ENCODE measurements at regions not wholly inside any gene's neighbourhood (a gene's known extent, or its start where the extent isn't known, plus 50 kb on each side); places are given as distances from the start of the nearest gene placed in this dataset.

DNA sequence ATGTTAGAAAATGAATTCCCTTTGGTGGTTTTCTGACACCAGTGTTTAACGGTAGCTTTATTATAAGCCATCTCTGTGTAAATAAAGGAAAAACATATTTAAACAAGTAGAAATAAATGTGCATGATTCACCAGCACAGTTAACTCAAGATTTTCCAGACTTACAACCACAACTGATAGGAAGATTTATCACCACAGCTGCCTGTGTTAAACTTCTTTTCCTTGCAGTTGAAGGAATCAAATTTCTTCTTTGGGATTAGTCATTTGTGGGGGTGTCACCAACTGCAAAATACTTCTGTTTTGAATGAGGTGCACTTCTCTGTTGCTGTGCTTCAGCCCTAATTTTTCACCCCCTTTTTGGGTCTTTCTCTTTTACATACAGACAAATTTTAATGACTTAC, 128.1 kb upstream of the STK26 start:
- H3K9ac ChIP-seq = no peak overlapping the region
- H3K9me3 ChIP-seq (ENCODE audit: control insufficient read depth, low read length) = no peaks in the 10 kb centered on the region
- H3K27me3 ChIP-seq (ENCODE audit: control insufficient read depth, insufficient read depth, low read length) = no peaks in the 10 kb centered on the region
- H3K79me2 ChIP-seq = no peaks in the 10 kb centered on the region
- no peak overlapping the region for H3K27ac ChIP-seq
- H3K36me3 ChIP-seq (ENCODE audit: control insufficient read depth, insufficient read depth, low read length) = no peaks in the 10 kb centered on the region
- no peak overlapping the region for H3K4me3 ChIP-seq (ENCODE audit: low read depth, low read length)
- TF ChIP-seq, protein P1, sequence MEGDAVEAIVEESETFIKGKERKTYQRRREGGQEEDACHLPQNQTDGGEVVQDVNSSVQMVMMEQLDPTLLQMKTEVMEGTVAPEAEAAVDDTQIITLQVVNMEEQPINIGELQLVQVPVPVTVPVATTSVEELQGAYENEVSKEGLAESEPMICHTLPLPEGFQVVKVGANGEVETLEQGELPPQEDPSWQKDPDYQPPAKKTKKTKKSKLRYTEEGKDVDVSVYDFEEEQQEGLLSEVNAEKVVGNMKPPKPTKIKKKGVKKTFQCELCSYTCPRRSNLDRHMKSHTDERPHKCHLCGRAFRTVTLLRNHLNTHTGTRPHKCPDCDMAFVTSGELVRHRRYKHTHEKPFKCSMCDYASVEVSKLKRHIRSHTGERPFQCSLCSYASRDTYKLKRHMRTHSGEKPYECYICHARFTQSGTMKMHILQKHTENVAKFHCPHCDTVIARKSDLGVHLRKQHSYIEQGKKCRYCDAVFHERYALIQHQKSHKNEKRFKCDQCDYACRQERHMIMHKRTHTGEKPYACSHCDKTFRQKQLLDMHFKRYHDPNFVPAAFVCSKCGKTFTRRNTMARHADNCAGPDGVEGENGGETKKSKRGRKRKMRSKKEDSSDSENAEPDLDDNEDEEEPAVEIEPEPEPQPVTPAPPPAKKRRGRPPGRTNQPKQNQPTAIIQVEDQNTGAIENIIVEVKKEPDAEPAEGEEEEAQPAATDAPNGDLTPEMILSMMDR (IDR thresholded peaks at IDR 0.05) = no peak
- H3K4me1 ChIP-seq = no peaks in the 10 kb centered on the region
- H2AFZ ChIP-seq = no peak overlapping the region
- H3K4me2 ChIP-seq (ENCODE audit: low read length) = no peak overlapping the region

DNA sequence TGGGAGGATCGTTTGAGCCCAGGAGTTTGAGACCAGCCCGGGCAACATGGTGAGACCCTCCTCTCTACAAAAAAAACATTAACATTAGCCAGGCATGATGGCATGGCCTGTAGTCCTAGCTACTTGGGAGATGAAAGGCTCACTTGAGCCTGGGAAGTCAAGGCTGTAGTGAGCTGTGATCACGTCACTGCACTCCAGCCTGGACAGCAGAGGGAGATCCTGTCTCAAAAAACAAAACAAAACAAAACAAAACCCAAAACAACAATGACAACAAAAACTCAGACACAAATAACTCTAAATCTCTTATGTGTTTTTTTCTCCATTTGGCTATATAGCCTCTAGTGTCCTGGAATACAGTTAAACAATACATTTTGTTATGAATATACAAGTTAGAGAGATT, 127.3 kb upstream of the STK26 start:
- Histone ChIP-seq H3K36me3 (ENCODE audit: control insufficient read depth, insufficient read depth, low read length) (no peaks in the 10 kb centered on the region), H3K9me3 (ENCODE audit: control insufficient read depth, low read length) (no peaks in the 10 kb centered on the region), H3K27ac (no peak overlapping the region), H3K4me2 (ENCODE audit: low read length) (no peak overlapping the region), H3K27me3 (ENCODE audit: control insufficient read depth, insufficient read depth, low read length) (no peaks in the 10 kb centered on the region), H3K9ac (no peak overlapping the region), H3K4me1 (no peaks in the 10 kb centered on the region), H3K4me3 (ENCODE audit: low read depth, low read length) (no peak overlapping the region), H3K79me2 (no peaks in the 10 kb centered on the region), H2AFZ (no peak overlapping the region)
- TF ChIP-seq, protein P1 (IDR thresholded peaks at IDR 0.05) = no peak

DNA sequence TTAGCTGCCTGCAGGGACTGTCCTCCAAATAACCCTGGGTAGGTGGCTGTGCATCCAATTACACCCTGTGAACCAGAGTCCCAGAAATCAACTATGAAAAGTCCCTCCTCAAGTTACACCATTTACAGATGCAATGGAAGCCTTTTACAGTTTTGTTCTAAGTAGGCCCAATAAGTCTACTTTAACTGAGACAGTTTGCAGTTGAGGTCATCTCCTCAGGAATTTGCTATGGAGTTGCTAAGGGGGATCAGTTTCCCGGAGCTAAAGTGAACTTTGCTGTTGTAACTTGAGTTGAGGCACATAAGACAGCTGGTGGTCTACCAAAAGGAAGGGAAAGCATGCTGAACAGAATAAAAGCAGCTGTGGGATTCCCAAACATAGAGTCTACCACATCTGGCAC, 121.6 kb upstream of the STK26 start:
- no peak overlapping the region for H3K4me2 ChIP-seq (ENCODE audit: low read length)
- H3K4me1 ChIP-seq = no peaks in the 10 kb centered on the region
- no peaks in the 10 kb centered on the region for H3K9me3 ChIP-seq (ENCODE audit: control insufficient read depth, low read length)
- H3K9ac ChIP-seq = no peak overlapping the region
- H3K27ac ChIP-seq = no peak overlapping the region
- H3K79me2 ChIP-seq = no peaks in the 10 kb centered on the region
- H3K27me3 ChIP-seq (ENCODE audit: control insufficient read depth, insufficient read depth, low read length) = no peaks in the 10 kb centered on the region
- H3K4me3 ChIP-seq (ENCODE audit: low read depth, low read length) = no peak overlapping the region
- TF ChIP-seq, protein P1 (IDR thresholded peaks at IDR 0.05) = no peak
- H3K36me3 ChIP-seq (ENCODE audit: control insufficient read depth, insufficient read depth, low read length) = no peaks in the 10 kb centered on the region
- H2AFZ ChIP-seq = no peak overlapping the region

DNA sequence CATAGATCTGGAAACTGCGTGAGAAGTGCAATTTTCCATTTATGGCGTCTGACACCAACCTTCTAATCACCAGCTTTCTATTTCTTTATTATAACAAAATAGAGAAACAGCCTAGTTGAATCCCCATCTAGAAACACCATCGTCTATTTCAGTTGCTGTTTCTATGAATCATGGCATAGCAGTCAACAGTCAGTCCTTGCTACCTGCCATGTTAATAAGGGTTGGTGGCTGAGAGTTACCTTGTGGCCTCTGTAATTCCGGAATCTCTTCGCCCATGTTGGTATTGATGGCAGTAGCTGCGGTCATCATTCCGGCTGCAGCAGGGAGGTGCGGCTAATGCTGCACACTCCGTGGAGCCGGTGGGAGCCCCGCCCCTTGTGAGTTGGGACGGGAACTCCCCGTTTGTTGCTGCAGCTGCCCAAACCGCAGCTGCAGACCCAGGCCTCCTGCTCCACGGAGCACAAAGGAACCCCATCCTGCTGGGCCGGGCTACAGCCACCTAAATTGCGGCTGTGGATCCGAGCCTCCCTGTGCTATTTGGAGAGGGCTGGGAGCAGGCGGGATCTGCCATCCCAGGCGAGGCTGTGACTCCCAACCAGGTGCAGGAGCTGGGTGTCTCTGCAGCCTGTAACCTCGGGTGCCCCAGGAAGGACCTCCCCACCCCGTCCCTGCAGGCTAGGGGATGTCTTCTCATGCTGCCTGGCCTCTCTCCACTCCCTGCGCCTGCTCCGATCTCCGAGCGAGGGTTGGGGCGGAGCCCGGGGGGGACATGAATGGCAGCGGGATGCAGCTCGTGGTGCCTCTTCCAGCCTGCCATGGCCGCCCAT, 115.4 kb upstream of the STK26 start:
- no peak overlapping the region for H3K9ac ChIP-seq
- H3K27me3 ChIP-seq (ENCODE audit: control insufficient read depth, insufficient read depth, low read length) = no peaks in the 10 kb centered on the region
- H3K27ac ChIP-seq = no peak overlapping the region
- H3K4me2 ChIP-seq (ENCODE audit: low read length) = no peak overlapping the region
- no peaks in the 10 kb centered on the region for H3K9me3 ChIP-seq (ENCODE audit: control insufficient read depth, low read length)
- H3K79me2 ChIP-seq = no peaks in the 10 kb centered on the region
- H3K4me3 ChIP-seq (ENCODE audit: low read depth, low read length) = no peak overlapping the region
- no peaks in the 10 kb centered on the region for H3K36me3 ChIP-seq (ENCODE audit: control insufficient read depth, insufficient read depth, low read length)
- H3K4me1 ChIP-seq = no peaks in the 10 kb centered on the region
- H2AFZ ChIP-seq = no peak overlapping the region
- TF ChIP-seq, protein P1 (IDR thresholded peaks at IDR 0.05) = no peak

DNA sequence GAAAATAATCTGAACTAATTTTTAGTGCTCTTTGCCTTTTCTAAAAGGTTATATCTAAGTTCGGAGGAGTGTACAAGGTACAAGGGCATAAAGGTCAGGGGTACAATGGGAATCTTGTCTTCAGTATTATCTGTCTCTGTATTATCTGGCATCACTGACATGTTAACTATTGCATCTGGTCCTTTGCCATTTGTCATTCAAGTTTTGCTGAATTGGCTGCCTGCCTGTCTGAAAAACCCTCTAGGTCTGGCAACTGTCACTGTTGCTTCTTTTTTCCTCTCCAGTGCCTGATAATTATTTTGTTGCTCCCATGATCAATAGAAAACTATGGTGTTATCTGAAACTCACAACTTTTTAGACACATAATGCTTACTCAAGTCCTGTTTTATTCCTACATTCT, 112.5 kb upstream of the STK26 start:
- Histone ChIP-seq H3K79me2 (no peaks in the 10 kb centered on the region), H3K36me3 (ENCODE audit: control insufficient read depth, insufficient read depth, low read length) (no peaks in the 10 kb centered on the region), H2AFZ (no peak overlapping the region), H3K4me2 (ENCODE audit: low read length) (no peak overlapping the region), H3K4me3 (ENCODE audit: low read depth, low read length) (no peak overlapping the region), H3K4me1 (no peaks in the 10 kb centered on the region), H3K9ac (no peak overlapping the region), H3K27ac (no peak overlapping the region), H3K9me3 (ENCODE audit: control insufficient read depth, low read length) (peaks cover 4% of the 10 kb centered on the region), H3K27me3 (ENCODE audit: control insufficient read depth, insufficient read depth, low read length) (no peaks in the 10 kb centered on the region)
- TF ChIP-seq, protein P1 (IDR thresholded peaks at IDR 0.05) = no peak
